GM21390 (cell line): ENCODE measurements at regions not wholly inside any gene's neighbourhood (a gene's known extent, or its start where the extent isn't known, plus 50 kb on each side); places are given as distances from the start of the nearest gene placed in this dataset.
A peak's percentile ranks its signal among the peaks of the same experiment; 100 is the strongest.
"Not testable (repeated sequence)": the region's sequence is repeated elsewhere in the genome, so short reads cannot be mapped to it uniquely, and the experiment has no call there.

ENCODE experiments used
- ATAC-seq: cut with Tn5 transposase; IDR thresholded peaks from one replicate; pipeline ENCODE4 v1.9.1; 2021; ENCODE audit not compliant: unreplicated experiment

DNA sequence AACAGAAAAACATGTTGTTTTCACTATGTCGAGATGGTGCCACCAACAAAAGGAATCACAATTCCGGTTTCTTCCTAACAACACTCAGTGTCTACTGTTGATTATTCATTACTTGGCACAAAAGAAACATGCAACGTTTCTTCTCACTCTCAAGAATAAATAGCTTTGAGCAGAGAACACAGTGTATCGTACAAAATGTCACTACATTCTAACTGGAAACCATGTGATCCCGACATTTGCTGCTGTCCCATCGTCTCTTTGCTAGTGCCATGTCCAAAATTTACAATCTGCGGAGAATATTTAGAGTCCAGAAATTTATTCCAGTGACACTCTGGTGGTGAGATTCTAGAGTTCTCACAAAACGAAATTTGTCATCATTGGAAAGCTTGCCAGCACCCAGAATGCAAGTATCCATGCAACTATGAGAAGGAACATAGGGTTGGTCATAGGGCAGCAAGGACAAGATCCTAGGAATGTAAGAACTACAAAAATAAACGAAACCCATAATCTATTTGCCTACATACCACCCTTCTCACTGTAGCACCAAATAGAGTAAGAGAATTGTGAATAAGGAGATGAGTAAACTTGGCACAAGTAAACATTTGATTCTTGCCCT, 505.1 kb downstream of the LTN1 start:
- ATAC-seq: no peak

GRCh38 chr21:28485301-28486022, 507.2 kb downstream of the LTN1 start:
- ATAC-seq: no peak

- no peak for ATAC-seq
These were observed 509.2 kb downstream of the LTN1 start for GRCh38 chr21:28483301-28484035.

GRCh38 chr21:28482657-28483056, 510.0 kb downstream of the LTN1 start:
- ATAC-seq: no peak

GRCh38 chr21:28480470-28480869, 512.2 kb downstream of the LTN1 start:
- ATAC-seq: peak; percentile 47

DNA sequence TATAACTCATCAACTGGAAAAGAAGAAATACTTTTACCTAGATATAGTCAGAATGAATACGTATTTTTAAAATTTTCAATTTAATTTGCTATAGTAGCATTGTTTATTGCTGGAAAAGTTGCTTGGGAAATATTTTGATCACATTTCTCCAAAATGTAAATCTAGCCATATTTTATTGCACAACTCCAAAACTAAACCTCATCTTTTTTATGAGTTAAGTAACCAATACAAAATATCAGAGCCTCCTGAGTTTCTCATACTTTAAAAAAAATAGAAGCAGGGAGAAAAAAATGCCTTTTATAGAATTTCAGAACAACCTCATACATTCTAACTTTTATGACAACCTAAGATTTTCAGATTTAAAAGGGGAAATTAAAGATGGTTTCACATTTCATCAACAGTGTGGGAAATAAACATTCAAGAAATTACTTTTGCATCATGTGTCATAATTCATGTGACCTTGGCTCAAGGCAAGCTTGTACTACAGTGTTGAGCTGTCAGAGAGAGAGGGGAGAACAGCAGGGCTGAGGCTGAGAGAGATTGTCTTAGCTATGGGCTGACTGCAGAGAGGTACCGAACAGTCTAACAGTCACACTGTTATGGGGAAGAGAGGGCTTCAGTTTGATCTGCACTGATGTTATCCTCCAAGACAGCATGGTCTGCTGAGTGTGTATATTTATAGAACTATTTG, 519.0 kb downstream of the LTN1 start:
- ATAC-seq: peak; percentile 68

GRCh38 chr21:28472543-28472942, 520.1 kb downstream of the LTN1 start:
- not testable (repeated sequence) for ATAC-seq

DNA sequence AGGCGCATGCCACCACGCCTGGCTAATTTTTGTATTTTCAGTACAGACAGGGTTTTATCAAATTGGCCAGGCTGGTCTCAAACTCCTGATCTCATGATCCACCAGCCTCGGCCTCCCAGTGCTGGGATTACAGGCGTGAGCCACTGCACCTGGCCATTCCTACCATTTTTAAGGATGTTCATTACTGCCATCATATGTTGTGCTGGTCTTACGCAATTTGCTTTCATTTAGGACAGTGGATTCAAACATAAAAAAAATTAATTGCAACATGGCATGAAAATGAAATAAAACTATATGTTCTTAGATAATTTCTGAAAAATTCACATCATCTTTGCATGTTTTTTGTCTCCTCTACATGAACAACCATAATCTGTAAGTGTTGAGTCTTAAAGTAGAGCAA, 527.7 kb downstream of the LTN1 start:
- ATAC-seq: no peak

- ATAC-seq: no peak
These were observed 528.6 kb downstream of the LTN1 start for GRCh38 chr21:28464095-28464494.

DNA sequence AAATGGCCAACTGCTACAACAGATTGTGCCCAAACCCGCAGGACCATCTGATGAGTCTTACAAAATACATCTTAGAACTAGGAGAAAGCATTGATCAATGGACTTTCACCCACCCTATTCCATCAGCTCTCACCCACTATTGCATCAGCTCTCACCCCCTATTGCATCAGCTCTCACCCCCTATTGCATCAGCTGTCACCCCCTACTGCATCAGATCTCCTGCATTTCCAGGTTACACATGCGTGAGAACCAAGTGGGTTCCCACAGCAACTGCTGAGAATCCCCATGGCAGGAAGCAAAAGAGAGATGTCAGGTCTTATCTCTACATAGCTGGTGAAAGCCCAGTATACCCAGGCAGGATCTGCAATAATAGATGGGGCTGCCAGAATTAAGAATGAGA, 533.5 kb downstream of the LTN1 start:
- no peak for ATAC-seq

DNA sequence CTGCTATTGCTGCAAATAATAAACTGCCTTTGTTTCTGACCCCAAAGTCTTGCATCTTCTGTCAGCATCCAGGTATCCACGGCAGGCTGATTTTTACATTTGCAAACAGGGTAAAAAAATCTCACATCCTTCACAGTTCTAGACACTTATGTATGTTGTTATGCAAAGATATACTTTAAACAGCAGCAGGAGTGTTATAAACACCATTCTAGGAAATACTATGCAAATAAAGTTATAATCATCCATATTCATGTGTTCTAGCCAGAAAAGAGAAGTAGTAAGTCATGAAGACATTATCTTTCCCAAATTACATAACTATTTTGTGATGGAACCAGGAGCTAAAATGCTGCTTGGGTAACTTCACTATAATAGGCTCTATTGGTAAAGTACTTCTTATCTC, 534.2 kb downstream of the LTN1 start:
- ATAC-seq: no peak

DNA sequence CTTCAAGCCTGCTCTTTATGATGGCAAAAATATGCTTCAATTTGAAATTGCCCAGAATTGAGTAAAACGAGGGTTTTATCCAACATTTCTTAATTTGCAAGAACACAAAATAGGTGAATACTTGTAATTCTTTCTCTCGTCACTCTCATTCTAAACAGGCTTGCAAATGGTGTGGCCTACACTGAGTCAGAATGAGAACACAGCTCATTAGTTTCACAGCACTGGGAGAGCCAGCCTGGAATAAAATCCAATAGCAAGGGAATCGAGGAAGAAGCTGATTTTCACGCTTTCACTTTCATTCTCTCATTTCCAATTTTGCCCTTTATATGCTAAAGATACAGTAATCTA, 537.5 kb downstream of the LTN1 start:
- ATAC-seq: no peak

DNA sequence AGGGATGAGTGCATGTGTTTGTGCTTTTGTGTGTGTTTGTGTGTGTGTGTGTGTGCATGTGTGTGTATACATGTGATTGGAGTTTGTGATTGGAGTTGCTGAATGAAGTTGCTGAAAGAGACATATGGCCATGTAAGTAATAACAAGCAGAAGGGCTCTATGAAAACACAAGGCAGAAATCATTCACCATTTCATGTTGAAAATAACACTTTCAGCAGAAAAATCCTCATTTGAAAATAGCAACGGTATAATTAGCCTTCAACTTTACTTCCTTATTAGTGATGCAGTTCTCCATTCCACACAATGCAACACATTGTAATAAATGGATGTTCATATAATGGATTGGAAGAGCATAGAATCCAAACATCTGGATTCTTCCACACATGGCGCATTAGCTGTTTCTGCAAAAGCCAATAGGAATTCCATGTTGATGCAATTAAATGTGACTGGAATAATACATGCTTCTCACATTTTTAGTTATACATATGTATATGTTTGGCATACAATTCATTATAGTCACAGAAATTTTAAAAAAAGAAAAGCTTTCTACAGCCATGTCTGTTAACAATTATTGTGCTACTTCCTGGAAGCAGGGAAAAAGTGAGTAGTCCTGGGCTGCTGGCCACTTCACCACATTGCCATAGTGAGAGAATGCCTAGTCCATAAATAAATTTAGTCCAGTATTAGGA, 538.0 kb downstream of the LTN1 start:
- no peak for ATAC-seq

DNA sequence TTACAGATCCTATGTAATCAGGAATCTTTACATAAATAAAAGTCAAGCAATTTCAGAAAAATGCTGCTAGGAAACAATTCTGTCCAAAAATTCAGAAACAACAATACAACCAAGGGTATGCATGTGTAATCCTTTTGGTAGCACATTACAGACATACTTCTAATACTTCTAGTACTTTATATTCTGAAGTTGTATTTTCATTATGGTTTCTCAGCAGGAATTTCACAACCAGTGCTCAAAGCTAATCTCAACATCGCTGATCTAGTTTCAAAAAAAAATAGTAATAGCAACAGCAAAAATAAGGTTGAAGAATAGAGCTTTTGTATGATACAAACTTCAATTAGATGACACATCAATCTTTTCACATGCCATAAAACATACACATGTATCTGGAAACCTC, 545.2 kb downstream of the LTN1 start:
- no peak for ATAC-seq

- no peak for ATAC-seq
These were observed 547.4 kb downstream of the LTN1 start for GRCh38 chr21:28445141-28445830.

DNA sequence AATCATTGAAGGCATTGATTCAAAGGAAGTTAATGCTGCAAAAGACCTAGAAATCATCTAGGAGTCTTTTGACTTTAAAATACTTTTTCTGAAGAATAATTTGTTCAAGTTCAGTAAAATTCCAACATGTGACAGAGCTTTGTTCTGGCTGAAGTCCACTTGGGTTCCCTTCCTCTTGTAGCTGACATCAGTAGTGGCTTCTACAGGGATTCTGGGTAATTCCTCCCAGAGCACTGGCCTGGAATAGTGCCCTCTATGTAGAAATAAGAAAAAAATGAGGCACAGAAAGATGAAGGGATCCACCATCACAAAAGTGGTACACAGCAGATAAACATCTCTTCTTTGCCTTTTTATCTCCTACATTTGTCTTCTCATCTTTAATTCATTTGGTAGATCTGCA, 548.1 kb downstream of the LTN1 start:
- ATAC-seq: no peak

DNA sequence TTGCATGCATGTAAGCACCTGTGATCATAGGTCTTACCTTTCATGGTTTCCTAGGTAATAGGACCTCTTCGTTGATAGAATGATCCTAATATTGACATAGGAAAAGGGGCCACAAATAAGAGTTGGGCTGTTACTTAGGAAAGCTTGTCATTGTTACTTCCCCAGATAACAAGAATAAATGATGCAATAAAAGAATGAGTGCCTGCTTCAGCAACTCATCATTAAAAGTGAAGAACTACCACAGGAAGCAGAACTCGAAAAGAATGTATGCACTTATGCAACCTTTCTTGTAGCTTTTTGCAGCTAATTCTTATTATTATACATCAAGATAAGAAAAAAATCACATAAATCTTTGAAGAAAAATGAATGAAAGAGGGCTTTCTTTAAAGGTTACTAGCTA, 548.6 kb downstream of the LTN1 start:
- no peak for ATAC-seq

GRCh38 chr21:28442624-28443023, 550.1 kb downstream of the LTN1 start:
- ATAC-seq: no peak

- ATAC-seq: no peak
These were observed 550.6 kb downstream of the LTN1 start for GRCh38 chr21:28442085-28442484.

DNA sequence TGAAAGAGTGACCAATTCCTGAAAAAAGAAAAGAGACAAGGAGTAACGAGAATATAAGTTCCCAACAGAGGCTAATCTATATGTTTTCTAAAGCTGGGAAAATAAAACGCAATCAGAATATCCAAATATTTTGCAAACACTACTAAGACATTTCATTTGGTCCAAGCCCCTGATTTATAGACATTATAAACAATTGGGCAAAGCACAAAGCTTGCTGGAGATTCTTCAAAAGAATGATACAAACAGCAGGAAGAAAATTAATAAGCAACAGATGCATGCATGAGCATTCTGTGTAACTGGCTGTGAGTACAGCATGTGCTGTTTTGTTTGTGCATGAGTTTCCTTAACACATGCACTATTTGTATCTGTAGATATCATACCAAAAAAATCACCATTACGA, 552.9 kb downstream of the LTN1 start:
- no peak for ATAC-seq

GRCh38 chr21:28439251-28439650, 553.4 kb downstream of the LTN1 start:
- no peak for ATAC-seq
